HepG2 (cell line): ENCODE measurements at regions not wholly inside any gene's neighbourhood (a gene's known extent, or its start where the extent isn't known, plus 50 kb on each side); places are given as distances from the start of the nearest gene placed in this dataset.
A peak's percentile ranks its signal among the peaks of the same experiment; 100 is the strongest.

Experiments used
- ATAC-seq: fragments of 200-7000 bp; cut with Tn5 transposase; 3 replicates; pipeline ENCODE4 v1.9.1; 2020; ENCODE audit warnings: mild to moderate bottlenecking, moderate library complexity
- BruUV-seq: library from RNA; stranded (reverse); fragments of 400-500 nt; replicated peaks from 2 replicates; lab custom pipeline; 2021; lab: Mats Ljungman, UMichigan
- CTCF ChIA-PET: fragments of 300-600 bp; formaldehyde crosslinking; extraction: SDS; loops from one replicate; lab custom pipeline; 2021; ENCODE audit warnings: low total read pairs, inconsistent platforms, low intra/inter-chr PET ratio; lab: Yijun Ruan, JAX
- POLR2A ChIA-PET: fragments of 350-600 bp; sonication (Branson Sonifier 250); formaldehyde crosslinking; loops from one replicate; lab custom pipeline; 2020; ENCODE audit warnings: antibody characterized with exemption, inconsistent platforms; lab: Yijun Ruan, JAX
- DNase-seq: peaks from one replicate; pipeline ENCODE4 v3.0.0-alpha.2; 2015; ENCODE audit warnings: low spot score
- FAIRE-seq: peaks from 3 replicates; lab custom pipeline; 2011; peaks lifted over from hg19 to GRCh38; lab: Jason Lieb, UNC
- H2AFZ ChIP-seq: one replicate; pipeline ENCODE4 v1.6.1; 2011; ENCODE audit warnings: low read length, inconsistent platforms
- H3K27ac ChIP-seq: fragments of 300-600 bp; 3 replicates; pipeline ENCODE4 v1.8.0; 2011; ENCODE audit warnings: mixed run types, mild to moderate bottlenecking, mixed read lengths, low read length, inconsistent platforms; ENCODE audit not compliant: insufficient read depth; ENCODE audit errors: extremely low read length
- H3K27me3 ChIP-seq, 2 experiments: fragments of 200-600 bp in 1 of 2; 2 replicates in 1 of 2; 3 replicates in 1 of 2; pipeline versions ENCODE4 v1.6.0 to v1.8.0; 2011; ENCODE audit warnings: low read length in 2 of 2, mild to moderate bottlenecking in 2 of 2, moderate library complexity in 2 of 2, inconsistent platforms in 1 of 2; ENCODE audit not compliant: insufficient read depth in 2 of 2, control insufficient read depth in 1 of 2
- H3K36me3 ChIP-seq, 2 experiments: fragments of 200-600 bp in 1 of 2; replicated peaks in 1 of 2; 2 replicates in 1 of 2; 3 replicates in 1 of 2; pipeline versions ENCODE4 v1.5.1 to v1.8.0; 2011; ENCODE audit warnings: low read length in 2 of 2, inconsistent platforms in 1 of 2; ENCODE audit not compliant: insufficient read depth in 2 of 2, control insufficient read depth in 1 of 2
- H3K4me1 ChIP-seq: 2 replicates; pipeline ENCODE4 v1.5.1; 2012; ENCODE audit warnings: low read length, inconsistent platforms; ENCODE audit not compliant: insufficient read depth
- H3K4me2 ChIP-seq: 2 replicates; pipeline ENCODE4 v1.6.0; 2011; ENCODE audit warnings: low read depth, low read length, inconsistent platforms
- H3K4me3 ChIP-seq, 3 experiments: fragments of 200-600 bp in 1 of 3; sonication (generic), shearing (Covaris generic) in 1 of 3; replicated peaks in 1 of 3; 2 replicates each; pipeline ENCODE4 v1.5.1; 2011 to 2016; ENCODE audit warnings: low read length in 3 of 3, inconsistent platforms in 2 of 3, low read depth in 2 of 3, mild to moderate bottlenecking in 2 of 3, control low read depth in 1 of 3, mixed read lengths in 1 of 3; ENCODE audit not compliant: insufficient read depth in 1 of 3
- H3K79me2 ChIP-seq: one replicate; pipeline ENCODE4 v1.6.1; 2011; ENCODE audit warnings: low read length, inconsistent platforms; ENCODE audit not compliant: insufficient read depth
- H3K9ac ChIP-seq: 2 replicates; pipeline ENCODE4 v1.6.0; 2011; ENCODE audit warnings: mild to moderate bottlenecking, low read depth, low read length, inconsistent platforms; ENCODE audit not compliant: insufficient read depth
- H3K9me3 ChIP-seq: 2 replicates; pipeline ENCODE4 v1.5.1; 2012; ENCODE audit warnings: mild to moderate bottlenecking, low read length
- H4K20me1 ChIP-seq: 2 replicates; pipeline ENCODE4 v1.6.0; 2011; ENCODE audit warnings: inconsistent platforms, mild to moderate bottlenecking, low read length, moderate library complexity; ENCODE audit not compliant: insufficient read depth
- ASH2L ChIP-seq: fragments of 300-600, 200-600 bp; sonication (generic); IDR thresholded peaks from 2 replicates; pipeline ENCODE4 v1.7.0; 2017; ENCODE audit warnings: low read depth, mild to moderate bottlenecking, moderate library complexity, mixed read lengths, low read length; ENCODE audit not compliant: insufficient read length
- FOXK1 ChIP-seq: sonication (generic); formaldehyde crosslinking; IDR thresholded peaks from 2 replicates; pipeline ENCODE4 v1.4.0; 2020; ENCODE audit warnings: low read depth, missing genetic modification reagents, borderline replicate concordance
- FOXO1 ChIP-seq: sonication (generic); formaldehyde crosslinking; IDR thresholded peaks from 2 replicates; pipeline ENCODE4 v1.4.0; 2020; ENCODE audit warnings: missing genetic modification reagents
- KLF16 ChIP-seq, 2 experiments: sonication (generic) in 1 of 2; formaldehyde crosslinking in 1 of 2; IDR thresholded peaks; 2 replicates each; pipeline versions ENCODE4 v1.6.1 to v1.8.0; 2016 to 2023; ENCODE audit warnings: missing genetic modification reagents in 2 of 2, missing compliant biosample characterization in 1 of 2
- MIER3 ChIP-seq: IDR thresholded peaks from 2 replicates; pipeline ENCODE4 v1.6.1; 2016; ENCODE audit warnings: missing compliant biosample characterization, borderline replicate concordance
- RAD21 ChIP-seq: fragments of 450-650 bp; formaldehyde crosslinking; IDR thresholded peaks from 2 replicates; pipeline ENCODE4 v1.5.0; 2020; ENCODE audit warnings: mild to moderate bottlenecking
- RXRB ChIP-seq: IDR thresholded peaks from 2 replicates; pipeline ENCODE4 v1.6.1; 2016; ENCODE audit warnings: borderline replicate concordance, missing genetic modification reagents, missing compliant biosample characterization
- SMC3 ChIP-seq: IDR thresholded peaks from 2 replicates; pipeline ENCODE4 v1.6.1; 2011; ENCODE audit warnings: low read length, improper control_type of control experiment
- STAG1 ChIP-seq: sonication (generic); formaldehyde crosslinking; IDR thresholded peaks from 2 replicates; pipeline ENCODE4 v1.4.0; 2020; ENCODE audit warnings: missing genetic modification reagents
- ZFP1 ChIP-seq: IDR thresholded peaks from 2 replicates; pipeline ENCODE4 v1.6.1; 2016
- ZNF572 ChIP-seq: sonication (generic); formaldehyde crosslinking; IDR thresholded peaks from 2 replicates; pipeline ENCODE4 v1.5.1; 2020; ENCODE audit warnings: mild to moderate bottlenecking, missing genetic modification reagents
- ZSCAN31 ChIP-seq: sonication (generic); formaldehyde crosslinking; IDR thresholded peaks from 2 replicates; pipeline ENCODE4 v1.5.0; 2020; ENCODE audit warnings: low read depth, mild to moderate bottlenecking, missing genetic modification reagents
- ZSCAN9 ChIP-seq: IDR thresholded peaks from 2 replicates; pipeline ENCODE4 v1.6.1; 2016; ENCODE audit warnings: borderline replicate concordance
- WGBS: methylation state at CpG from one replicate; pipeline ENCODE4 v1.1.6; 2017; ENCODE audit warnings: low lambda C conversion rate; 5-methylcytosine and 5-hydroxymethylcytosine counted together
- in situ Hi-C: cut with HindIII; loops from 2 replicates; pipeline ENCODE4 v1.10.0; 2017; ENCODE audit warnings: low pct_unique_long_range_greater_than_20kb; ENCODE audit not compliant: extremely low pct_ligation_motif_present
- intact Hi-C: fragments of 100-400 bp; cut with micrococcal nuclease; formaldehyde crosslinking; loops from one replicate; pipeline ENCODE4 v1.10.0; 2022; ENCODE audit not compliant: unreplicated experiment
- TF ChIP-seq, protein P1 (sequence below): sonication (generic); formaldehyde crosslinking; IDR thresholded peaks from 2 replicates; pipeline ENCODE4 v1.5.0; 2020; ENCODE audit warnings: mild to moderate bottlenecking, missing genetic modification reagents, moderate library complexity
- TF ChIP-seq, protein P2 (sequence below): sonication (generic); formaldehyde crosslinking; IDR thresholded peaks from 2 replicates; pipeline ENCODE4 v1.4.0; 2020; ENCODE audit warnings: missing genetic modification reagents, borderline replicate concordance

GRCh38 chr1:172745014-172745413 is 86.1 kb downstream of the FASLG start:
- H3K27ac ChIP-seq = no peak overlapping the region
- BruUV-seq = no TSS peak
- peak; percentile 70 for FAIRE-seq
- H3K36me3 ChIP-seq = no peaks in the 10 kb centered on the region
- in situ Hi-C loops = loop anchor here (10.0 to 25.0 kb wide), 2 partner anchors 670 to 1092 kb away; no protein-coding TSS in a partner anchor
- peak; percentile 87 for ATAC-seq
- peak; percentile 52 for DNase-seq
- no peaks in the 10 kb centered on the region for H3K9me3 ChIP-seq
- TF ChIP-seq, protein P1, sequence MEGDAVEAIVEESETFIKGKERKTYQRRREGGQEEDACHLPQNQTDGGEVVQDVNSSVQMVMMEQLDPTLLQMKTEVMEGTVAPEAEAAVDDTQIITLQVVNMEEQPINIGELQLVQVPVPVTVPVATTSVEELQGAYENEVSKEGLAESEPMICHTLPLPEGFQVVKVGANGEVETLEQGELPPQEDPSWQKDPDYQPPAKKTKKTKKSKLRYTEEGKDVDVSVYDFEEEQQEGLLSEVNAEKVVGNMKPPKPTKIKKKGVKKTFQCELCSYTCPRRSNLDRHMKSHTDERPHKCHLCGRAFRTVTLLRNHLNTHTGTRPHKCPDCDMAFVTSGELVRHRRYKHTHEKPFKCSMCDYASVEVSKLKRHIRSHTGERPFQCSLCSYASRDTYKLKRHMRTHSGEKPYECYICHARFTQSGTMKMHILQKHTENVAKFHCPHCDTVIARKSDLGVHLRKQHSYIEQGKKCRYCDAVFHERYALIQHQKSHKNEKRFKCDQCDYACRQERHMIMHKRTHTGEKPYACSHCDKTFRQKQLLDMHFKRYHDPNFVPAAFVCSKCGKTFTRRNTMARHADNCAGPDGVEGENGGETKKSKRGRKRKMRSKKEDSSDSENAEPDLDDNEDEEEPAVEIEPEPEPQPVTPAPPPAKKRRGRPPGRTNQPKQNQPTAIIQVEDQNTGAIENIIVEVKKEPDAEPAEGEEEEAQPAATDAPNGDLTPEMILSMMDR = peak; percentile 86
- TF ChIP-seq RXRB (CRISPR knock-in tag) (0 out of 2 replicates have a peak, but pooled peaks have one; percentile 11), ZSCAN31 (CRISPR knock-in tag) (0 out of 2 replicates have a peak, but pooled peaks have one; percentile 39), FOXK1 (CRISPR knock-in tag) (peak; percentile 58; the same call in 1 of the 2 replicates), ZSCAN9 (0 out of 2 replicates have a peak, but pooled peaks have one; percentile 30), ZFP1 (no peak), MIER3 (CRISPR knock-in tag) (peak; percentile 26; the same call in 1 of the 2 replicates), RAD21 (CRISPR knock-in tag) (peak; percentile 71), SMC3 (peak; percentile 85), ZNF572 (CRISPR knock-in tag) (no peak), ASH2L (no peak), KLF16 (CRISPR knock-in tag; IDR thresholded peaks at IDR 0.05) (0 out of 4 replicates have a peak, but pooled peaks of 1 of the 2 experiments have one; percentile 28), STAG1 (CRISPR knock-in tag) (peak; percentile 93), FOXO1 (0 out of 2 replicates have a peak, but pooled peaks have one; percentile 22)
- TF ChIP-seq, protein P2, sequence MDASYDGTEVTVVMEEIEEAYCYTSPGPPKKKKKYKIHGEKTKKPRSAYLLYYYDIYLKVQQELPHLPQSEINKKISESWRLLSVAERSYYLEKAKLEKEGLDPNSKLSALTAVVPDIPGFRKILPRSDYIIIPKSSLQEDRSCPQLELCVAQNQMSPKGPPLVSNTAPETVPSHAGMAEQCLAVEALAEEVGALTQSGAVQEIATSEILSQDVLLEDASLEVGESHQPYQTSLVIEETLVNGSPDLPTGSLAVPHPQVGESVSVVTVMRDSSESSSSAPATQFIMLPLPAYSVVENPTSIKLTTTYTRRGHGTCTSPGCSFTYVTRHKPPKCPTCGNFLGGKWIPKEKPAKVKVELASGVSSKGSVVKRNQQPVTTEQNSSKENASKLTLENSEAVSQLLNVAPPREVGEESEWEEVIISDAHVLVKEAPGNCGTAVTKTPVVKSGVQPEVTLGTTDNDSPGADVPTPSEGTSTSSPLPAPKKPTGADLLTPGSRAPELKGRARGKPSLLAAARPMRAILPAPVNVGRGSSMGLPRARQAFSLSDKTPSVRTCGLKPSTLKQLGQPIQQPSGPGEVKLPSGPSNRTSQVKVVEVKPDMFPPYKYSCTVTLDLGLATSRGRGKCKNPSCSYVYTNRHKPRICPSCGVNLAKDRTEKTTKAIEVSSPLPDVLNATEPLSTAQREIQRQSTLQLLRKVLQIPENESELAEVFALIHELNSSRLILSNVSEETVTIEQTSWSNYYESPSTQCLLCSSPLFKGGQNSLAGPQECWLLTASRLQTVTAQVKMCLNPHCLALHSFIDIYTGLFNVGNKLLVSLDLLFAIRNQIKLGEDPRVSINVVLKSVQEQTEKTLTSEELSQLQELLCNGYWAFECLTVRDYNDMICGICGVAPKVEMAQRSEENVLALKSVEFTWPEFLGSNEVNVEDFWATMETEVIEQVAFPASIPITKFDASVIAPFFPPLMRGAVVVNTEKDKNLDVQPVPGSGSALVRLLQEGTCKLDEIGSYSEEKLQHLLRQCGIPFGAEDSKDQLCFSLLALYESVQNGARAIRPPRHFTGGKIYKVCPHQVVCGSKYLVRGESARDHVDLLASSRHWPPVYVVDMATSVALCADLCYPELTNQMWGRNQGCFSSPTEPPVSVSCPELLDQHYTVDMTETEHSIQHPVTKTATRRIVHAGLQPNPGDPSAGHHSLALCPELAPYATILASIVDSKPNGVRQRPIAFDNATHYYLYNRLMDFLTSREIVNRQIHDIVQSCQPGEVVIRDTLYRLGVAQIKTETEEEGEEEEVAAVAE (CRISPR knock-in tag) = peak; percentile 61; the same call in 1 of the 2 replicates
- TF ChIP-seq, all 625 proteins: peak for 12
- Histone ChIP-seq H3K27me3 (no peaks in the 10 kb centered on the region; a peak in 1 of 5 replicates), H4K20me1 (no peaks in the 10 kb centered on the region), H3K9ac (no peak overlapping the region), H3K4me2 (peak overlapping the region; percentile 26; the same call in 1 of the 2 replicates), H3K4me1 (peaks cover 22% of the 10 kb centered on the region), H3K4me3 (no peak overlapping the region), H3K79me2 (no peaks in the 10 kb centered on the region), H2AFZ (peak overlapping the region; percentile 73)
- intact Hi-C loops = loop anchor here (1.0 to 10.0 kb wide), 6 partner anchors 457 to 1080 kb away; partner anchors contain the start of genes CENPL, DARS2 and KLHL20
- 0% methylated on average over 2 of the region's 2 CpGs for WGBS
- ChIA-PET POLR2A (interaction anchor here (1.3 kb wide), 1 partner anchor 466 kb away, joined by 3 read pairs; no protein-coding TSS in a partner anchor), CTCF (interaction anchor here (2.7 kb wide), 1 partner anchor 458 kb away, joined by 10 read pairs; no protein-coding TSS in a partner anchor)
